Thyroid gland (tissue), 4 donors: ENCODE measurements at regions not wholly inside any gene's neighbourhood (a gene's known extent, or its start where the extent isn't known, plus 50 kb on each side); places are given as distances from the start of the nearest gene placed in this dataset.

Experiments
- POLR2A ChIP-seq, 2 donors: fragments of 450-650 bp; IDR thresholded peaks; one replicate each; pipeline ENCODE4 v1.6.1; 2017; ENCODE audit warnings: antibody characterized with exemption in 2 of 2, mild to moderate bottlenecking in 2 of 2, moderate library complexity in 1 of 2
- TF ChIP-seq, protein P1 (sequence below), 6 experiments: fragments of 200-600 bp in 3 of 6; fragments of 450-650 bp in 3 of 6; sonication (generic) in 3 of 6; IDR thresholded peaks; one replicate each; pipeline ENCODE4 v1.5.1; 2016 to 2019; ENCODE audit warnings: antibody characterized with exemption in 6 of 6, mild to moderate bottlenecking in 2 of 6, inconsistent platforms in 1 of 6, moderate library complexity in 1 of 6

- TF ChIP-seq, protein P1, sequence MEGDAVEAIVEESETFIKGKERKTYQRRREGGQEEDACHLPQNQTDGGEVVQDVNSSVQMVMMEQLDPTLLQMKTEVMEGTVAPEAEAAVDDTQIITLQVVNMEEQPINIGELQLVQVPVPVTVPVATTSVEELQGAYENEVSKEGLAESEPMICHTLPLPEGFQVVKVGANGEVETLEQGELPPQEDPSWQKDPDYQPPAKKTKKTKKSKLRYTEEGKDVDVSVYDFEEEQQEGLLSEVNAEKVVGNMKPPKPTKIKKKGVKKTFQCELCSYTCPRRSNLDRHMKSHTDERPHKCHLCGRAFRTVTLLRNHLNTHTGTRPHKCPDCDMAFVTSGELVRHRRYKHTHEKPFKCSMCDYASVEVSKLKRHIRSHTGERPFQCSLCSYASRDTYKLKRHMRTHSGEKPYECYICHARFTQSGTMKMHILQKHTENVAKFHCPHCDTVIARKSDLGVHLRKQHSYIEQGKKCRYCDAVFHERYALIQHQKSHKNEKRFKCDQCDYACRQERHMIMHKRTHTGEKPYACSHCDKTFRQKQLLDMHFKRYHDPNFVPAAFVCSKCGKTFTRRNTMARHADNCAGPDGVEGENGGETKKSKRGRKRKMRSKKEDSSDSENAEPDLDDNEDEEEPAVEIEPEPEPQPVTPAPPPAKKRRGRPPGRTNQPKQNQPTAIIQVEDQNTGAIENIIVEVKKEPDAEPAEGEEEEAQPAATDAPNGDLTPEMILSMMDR (IDR thresholded peaks at IDR 0.05) = no peak
- TF ChIP-seq POLR2A (IDR thresholded peaks at IDR 0.05) = no peak
Measured at GRCh38 chr4:81523672-81524327, 52.1 kb upstream of the RASGEF1B start.
